ENCODE measurements at regions not wholly inside any gene's neighbourhood (a gene's known extent, or its start where the extent isn't known, plus 50 kb on each side); places are given as distances from the start of the nearest gene placed in this dataset.
"Not testable (repeated sequence)": the region's sequence is repeated elsewhere in the genome, so short reads cannot be mapped to it uniquely, and the experiment has no call there.

DNA sequence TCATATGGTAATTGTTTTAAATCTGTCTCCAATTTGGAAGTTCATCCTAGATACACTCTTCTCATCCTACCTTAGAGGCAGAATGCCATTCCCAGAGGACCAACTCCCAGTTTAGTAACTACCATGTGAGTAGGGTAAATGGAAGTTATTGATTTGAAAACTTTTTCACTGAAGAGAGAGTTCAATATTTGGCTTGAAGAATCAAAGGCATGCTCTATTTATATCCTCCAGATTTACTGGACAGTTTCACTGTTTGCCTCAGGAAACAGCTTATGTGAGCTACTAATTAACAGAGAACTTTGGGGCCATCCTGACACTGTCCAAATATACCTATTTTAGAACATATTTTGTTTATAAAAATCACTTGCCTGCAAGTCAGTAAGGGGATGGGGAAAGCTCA, 607.2 kb upstream of the GYPC start:
- peaks cover 25% of the 10 kb centered on the region for H3K9me3 Mint-ChIP-seq
- no peak overlapping the region for H3K27ac Mint-ChIP-seq
- no peak for DNase-seq (ENCODE audit: low spot score in 2 of 2, unreplicated experiment in 2 of 2)
- H3K27me3 Mint-ChIP-seq (ENCODE audit: low read depth) = no peaks in the 10 kb centered on the region
- no peaks in the 10 kb centered on the region for H3K36me3 Mint-ChIP-seq
- TF ChIP-seq, protein P1, sequence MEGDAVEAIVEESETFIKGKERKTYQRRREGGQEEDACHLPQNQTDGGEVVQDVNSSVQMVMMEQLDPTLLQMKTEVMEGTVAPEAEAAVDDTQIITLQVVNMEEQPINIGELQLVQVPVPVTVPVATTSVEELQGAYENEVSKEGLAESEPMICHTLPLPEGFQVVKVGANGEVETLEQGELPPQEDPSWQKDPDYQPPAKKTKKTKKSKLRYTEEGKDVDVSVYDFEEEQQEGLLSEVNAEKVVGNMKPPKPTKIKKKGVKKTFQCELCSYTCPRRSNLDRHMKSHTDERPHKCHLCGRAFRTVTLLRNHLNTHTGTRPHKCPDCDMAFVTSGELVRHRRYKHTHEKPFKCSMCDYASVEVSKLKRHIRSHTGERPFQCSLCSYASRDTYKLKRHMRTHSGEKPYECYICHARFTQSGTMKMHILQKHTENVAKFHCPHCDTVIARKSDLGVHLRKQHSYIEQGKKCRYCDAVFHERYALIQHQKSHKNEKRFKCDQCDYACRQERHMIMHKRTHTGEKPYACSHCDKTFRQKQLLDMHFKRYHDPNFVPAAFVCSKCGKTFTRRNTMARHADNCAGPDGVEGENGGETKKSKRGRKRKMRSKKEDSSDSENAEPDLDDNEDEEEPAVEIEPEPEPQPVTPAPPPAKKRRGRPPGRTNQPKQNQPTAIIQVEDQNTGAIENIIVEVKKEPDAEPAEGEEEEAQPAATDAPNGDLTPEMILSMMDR (IDR thresholded peaks at IDR 0.05; ENCODE audit: unreplicated experiment) = no peak
- H3K4me1 Mint-ChIP-seq = no peaks in the 10 kb centered on the region
- H3K4me3 Mint-ChIP-seq = no peak overlapping the region

DNA sequence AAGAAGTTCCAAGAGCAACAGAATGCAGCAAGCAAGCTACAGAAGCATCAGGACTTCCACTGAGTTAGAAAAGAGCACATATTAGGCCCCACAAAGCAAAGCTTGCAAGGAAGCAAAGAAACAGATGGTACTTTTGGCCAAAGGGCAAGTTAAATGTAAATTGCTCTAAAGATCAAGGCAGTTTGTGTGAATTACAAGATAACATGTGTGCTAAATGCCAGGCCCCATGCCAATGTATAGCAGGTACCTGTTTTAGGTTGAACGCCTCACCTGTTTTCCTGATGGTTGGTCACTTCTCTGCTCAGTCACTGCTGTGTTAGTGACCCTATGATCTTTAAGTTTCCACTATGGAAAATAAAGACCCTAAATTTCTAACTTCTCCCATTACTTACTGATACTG, 606.5 kb upstream of the GYPC start:
- no peak overlapping the region for H3K27ac Mint-ChIP-seq
- peaks cover 32% of the 10 kb centered on the region for H3K9me3 Mint-ChIP-seq
- H3K36me3 Mint-ChIP-seq = no peaks in the 10 kb centered on the region
- no peak overlapping the region for H3K4me3 Mint-ChIP-seq
- no peaks in the 10 kb centered on the region for H3K27me3 Mint-ChIP-seq (ENCODE audit: low read depth)
- H3K4me1 Mint-ChIP-seq = no peaks in the 10 kb centered on the region
- no peak for DNase-seq (ENCODE audit: low spot score in 2 of 2, unreplicated experiment in 2 of 2)
- TF ChIP-seq, protein P1 (IDR thresholded peaks at IDR 0.05; ENCODE audit: unreplicated experiment) = no peak

DNA sequence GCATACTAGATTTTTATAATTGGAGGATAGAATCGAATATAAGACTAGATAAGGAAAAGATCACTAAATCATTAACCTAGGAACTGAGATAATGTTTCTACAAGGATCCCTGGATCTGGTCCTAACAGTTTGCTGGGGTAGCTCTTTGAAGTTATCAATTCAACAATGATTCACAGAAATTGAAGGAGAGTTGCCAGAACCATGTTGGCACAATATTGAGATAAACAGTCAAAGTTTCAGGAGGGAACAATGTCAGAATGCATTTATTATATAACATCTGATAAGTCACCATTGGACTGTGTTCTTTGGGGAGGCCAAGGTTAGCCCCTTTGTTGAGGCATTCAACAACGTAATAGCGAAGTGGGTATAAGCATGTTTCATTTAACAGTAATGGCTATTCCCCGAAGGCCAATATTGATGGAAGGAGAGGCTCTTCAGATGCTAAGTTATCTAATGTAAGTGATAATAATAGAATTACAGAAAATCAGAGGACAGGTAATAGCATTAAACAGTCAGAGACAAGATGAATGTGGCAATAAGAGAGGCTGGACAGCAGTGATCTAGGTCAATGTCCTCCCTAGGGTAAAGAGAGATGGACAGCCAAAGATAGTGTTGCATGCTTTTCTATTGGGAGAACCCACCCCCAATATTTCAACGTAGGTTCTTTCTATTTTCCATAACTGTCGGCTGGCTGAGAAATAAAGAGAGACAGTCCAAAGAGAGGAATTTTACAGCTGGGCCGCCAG, 604.8 kb upstream of the GYPC start:
- Mint-ChIP-seq H3K9me3 (peaks cover 46% of the 10 kb centered on the region), H3K27ac (no peak overlapping the region)

DNA sequence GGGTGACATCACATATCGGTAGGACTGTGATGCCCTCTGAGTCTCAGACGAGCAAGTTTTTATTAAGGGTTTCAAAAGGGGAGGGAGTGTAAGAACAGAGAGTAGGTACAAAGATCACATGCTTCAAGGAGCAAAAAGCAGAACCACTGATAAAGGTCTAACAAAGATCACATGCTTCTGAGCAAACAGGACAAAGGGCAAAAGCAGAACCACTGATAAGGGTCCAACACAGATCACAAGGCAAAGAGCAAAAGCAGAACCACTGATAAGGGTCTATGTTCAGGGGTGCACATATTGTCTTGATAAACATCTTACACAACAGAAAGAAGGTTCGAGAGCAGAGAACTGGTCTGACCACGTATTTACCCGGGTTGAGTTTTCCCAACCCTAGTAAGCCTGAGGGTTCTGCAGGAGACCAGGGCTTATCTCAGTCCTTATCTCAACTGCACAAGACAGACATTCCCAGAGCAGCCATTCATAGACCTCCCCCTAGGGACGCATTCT, 604.2 kb upstream of the GYPC start:
- peaks cover 46% of the 10 kb centered on the region for H3K9me3 Mint-ChIP-seq
- not testable (repeated sequence) for H3K27ac Mint-ChIP-seq; H3K4me3 Mint-ChIP-seq; H3K27me3 Mint-ChIP-seq (ENCODE audit: low read depth); DNase-seq (ENCODE audit: low spot score in 2 of 2, unreplicated experiment in 2 of 2); H3K36me3 Mint-ChIP-seq; H3K4me1 Mint-ChIP-seq

More for the DNA sequence above, 604.8 kb upstream of the GYPC start:
- TF ChIP-seq, protein P1 (IDR thresholded peaks at IDR 0.05; ENCODE audit: unreplicated experiment) = no peak
- DNase-seq (ENCODE audit: low spot score in 2 of 2, unreplicated experiment in 2 of 2) = no peak
- H3K27me3 Mint-ChIP-seq (ENCODE audit: low read depth) = no peaks in the 10 kb centered on the region
- H3K36me3 Mint-ChIP-seq = no peaks in the 10 kb centered on the region
- H3K4me1 Mint-ChIP-seq = no peaks in the 10 kb centered on the region
- H3K4me3 Mint-ChIP-seq = no peak overlapping the region

DNA sequence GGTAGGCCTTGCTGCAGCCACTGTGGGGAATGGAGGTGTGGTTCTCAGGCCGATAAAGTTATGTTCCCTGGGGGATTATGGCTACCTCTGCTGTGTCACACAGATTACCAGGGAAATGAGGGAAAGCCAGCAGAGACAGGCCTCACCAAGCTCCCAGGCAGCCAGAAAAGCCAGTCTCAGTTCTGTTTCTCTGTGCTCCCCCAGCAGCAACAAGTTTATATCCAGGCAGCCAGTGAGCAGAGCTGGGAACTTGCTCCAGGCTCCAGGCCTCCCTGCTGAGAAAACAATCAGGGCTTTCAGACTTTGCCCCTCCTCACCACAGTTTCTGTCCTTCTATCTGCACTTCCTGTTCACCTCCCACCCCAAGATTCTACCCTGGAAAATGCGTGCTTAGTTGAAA, 596.6 kb upstream of the GYPC start:
- Mint-ChIP-seq H3K27me3 (ENCODE audit: low read depth) (no peaks in the 10 kb centered on the region), H3K4me3 (no peak overlapping the region), H3K4me1 (no peaks in the 10 kb centered on the region), H3K36me3 (peaks cover 3% of the 10 kb centered on the region), H3K27ac (no peak overlapping the region), H3K9me3 (peaks cover 54% of the 10 kb centered on the region)
- no peak for DNase-seq (ENCODE audit: low spot score in 2 of 2, unreplicated experiment in 2 of 2)
- TF ChIP-seq, protein P1 (IDR thresholded peaks at IDR 0.05; ENCODE audit: unreplicated experiment) = no peak

DNA sequence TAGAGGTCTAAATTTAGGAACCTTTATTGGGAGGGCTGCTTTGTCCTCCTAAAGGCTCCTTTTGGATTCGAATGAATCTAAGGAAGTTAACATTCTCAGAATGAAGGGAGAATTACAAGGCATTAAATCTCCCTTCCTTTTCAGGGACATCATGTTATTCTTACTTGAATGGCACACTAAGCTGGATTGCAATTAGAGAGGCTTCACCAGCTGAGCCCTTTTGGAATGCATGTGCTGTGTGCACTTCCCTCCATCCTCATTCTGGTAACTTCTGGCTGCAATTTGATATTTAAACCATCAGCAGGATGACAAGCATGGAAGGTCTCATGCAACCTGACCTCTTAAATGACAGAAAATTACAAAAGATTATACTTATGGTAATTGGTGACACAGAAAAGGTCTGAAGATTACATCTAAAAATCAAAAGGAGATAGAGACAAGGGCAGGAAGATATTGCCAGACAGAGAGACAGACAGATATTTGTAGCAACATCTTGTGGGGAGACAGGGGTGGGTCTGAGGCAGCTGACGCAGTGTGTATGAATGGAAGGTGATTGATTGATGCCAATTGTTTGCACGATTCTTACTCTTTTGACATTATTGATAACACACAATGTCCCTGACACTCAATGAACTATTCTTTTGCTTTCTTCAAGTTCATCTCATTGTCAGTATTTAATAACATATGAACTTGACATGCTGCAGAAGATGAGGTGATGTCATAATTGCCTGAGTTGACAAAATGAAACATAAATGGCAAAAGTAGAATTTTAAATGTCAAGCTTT, 570.8 kb upstream of the GYPC start:
- H3K9me3 Mint-ChIP-seq = peaks cover 6% of the 10 kb centered on the region
- H3K27me3 Mint-ChIP-seq (ENCODE audit: low read depth) = no peaks in the 10 kb centered on the region
- DNase-seq (ENCODE audit: low spot score in 2 of 2, unreplicated experiment in 2 of 2) = no peak
- H3K36me3 Mint-ChIP-seq = no peaks in the 10 kb centered on the region
- TF ChIP-seq, protein P1 (IDR thresholded peaks at IDR 0.05; ENCODE audit: unreplicated experiment) = no peak
- no peak overlapping the region for H3K4me3 Mint-ChIP-seq
- H3K4me1 Mint-ChIP-seq = no peaks in the 10 kb centered on the region
- H3K27ac Mint-ChIP-seq = no peak overlapping the region
